ENCODE measurements at regions not wholly inside any gene's neighbourhood (a gene's known extent, or its start where the extent isn't known, plus 50 kb on each side); places are given as distances from the start of the nearest gene placed in this dataset.

DNA sequence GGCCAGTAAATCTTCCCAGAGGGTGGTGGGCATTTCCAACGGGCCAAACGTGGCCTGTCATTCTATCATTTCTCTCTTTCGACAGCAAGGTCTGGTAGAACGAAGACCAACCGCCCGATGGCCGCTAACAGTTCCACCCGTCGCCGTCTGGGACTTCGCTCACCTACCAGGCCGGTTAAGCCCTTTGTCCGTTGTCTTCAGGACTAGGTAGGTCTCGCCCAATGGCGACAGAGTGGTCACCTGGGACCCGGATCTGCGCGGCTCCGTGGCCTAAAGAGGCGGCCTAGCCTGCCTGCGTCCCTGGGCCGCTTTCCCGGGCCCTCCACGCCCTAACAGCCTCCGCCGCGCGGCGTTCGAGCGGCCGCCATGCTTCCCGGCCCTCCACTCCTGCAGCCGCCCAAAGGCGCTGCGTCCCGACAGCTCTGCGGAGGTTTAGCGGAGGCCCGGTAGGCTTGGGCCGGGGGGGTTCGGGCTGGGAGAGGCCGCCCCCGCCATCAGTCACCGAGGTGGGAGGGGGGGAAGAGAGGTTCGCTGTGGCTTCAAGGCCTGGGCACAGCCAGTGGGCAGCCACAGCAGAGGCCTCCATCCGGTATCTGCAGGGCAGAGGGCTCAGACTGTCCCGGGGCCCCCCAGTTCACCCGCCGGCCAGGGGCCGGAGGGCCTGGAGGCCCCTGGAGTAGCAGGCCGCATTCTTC, 194.0 kb upstream of the BRWD3 start (continued):
- TF ChIP-seq, protein P1, sequence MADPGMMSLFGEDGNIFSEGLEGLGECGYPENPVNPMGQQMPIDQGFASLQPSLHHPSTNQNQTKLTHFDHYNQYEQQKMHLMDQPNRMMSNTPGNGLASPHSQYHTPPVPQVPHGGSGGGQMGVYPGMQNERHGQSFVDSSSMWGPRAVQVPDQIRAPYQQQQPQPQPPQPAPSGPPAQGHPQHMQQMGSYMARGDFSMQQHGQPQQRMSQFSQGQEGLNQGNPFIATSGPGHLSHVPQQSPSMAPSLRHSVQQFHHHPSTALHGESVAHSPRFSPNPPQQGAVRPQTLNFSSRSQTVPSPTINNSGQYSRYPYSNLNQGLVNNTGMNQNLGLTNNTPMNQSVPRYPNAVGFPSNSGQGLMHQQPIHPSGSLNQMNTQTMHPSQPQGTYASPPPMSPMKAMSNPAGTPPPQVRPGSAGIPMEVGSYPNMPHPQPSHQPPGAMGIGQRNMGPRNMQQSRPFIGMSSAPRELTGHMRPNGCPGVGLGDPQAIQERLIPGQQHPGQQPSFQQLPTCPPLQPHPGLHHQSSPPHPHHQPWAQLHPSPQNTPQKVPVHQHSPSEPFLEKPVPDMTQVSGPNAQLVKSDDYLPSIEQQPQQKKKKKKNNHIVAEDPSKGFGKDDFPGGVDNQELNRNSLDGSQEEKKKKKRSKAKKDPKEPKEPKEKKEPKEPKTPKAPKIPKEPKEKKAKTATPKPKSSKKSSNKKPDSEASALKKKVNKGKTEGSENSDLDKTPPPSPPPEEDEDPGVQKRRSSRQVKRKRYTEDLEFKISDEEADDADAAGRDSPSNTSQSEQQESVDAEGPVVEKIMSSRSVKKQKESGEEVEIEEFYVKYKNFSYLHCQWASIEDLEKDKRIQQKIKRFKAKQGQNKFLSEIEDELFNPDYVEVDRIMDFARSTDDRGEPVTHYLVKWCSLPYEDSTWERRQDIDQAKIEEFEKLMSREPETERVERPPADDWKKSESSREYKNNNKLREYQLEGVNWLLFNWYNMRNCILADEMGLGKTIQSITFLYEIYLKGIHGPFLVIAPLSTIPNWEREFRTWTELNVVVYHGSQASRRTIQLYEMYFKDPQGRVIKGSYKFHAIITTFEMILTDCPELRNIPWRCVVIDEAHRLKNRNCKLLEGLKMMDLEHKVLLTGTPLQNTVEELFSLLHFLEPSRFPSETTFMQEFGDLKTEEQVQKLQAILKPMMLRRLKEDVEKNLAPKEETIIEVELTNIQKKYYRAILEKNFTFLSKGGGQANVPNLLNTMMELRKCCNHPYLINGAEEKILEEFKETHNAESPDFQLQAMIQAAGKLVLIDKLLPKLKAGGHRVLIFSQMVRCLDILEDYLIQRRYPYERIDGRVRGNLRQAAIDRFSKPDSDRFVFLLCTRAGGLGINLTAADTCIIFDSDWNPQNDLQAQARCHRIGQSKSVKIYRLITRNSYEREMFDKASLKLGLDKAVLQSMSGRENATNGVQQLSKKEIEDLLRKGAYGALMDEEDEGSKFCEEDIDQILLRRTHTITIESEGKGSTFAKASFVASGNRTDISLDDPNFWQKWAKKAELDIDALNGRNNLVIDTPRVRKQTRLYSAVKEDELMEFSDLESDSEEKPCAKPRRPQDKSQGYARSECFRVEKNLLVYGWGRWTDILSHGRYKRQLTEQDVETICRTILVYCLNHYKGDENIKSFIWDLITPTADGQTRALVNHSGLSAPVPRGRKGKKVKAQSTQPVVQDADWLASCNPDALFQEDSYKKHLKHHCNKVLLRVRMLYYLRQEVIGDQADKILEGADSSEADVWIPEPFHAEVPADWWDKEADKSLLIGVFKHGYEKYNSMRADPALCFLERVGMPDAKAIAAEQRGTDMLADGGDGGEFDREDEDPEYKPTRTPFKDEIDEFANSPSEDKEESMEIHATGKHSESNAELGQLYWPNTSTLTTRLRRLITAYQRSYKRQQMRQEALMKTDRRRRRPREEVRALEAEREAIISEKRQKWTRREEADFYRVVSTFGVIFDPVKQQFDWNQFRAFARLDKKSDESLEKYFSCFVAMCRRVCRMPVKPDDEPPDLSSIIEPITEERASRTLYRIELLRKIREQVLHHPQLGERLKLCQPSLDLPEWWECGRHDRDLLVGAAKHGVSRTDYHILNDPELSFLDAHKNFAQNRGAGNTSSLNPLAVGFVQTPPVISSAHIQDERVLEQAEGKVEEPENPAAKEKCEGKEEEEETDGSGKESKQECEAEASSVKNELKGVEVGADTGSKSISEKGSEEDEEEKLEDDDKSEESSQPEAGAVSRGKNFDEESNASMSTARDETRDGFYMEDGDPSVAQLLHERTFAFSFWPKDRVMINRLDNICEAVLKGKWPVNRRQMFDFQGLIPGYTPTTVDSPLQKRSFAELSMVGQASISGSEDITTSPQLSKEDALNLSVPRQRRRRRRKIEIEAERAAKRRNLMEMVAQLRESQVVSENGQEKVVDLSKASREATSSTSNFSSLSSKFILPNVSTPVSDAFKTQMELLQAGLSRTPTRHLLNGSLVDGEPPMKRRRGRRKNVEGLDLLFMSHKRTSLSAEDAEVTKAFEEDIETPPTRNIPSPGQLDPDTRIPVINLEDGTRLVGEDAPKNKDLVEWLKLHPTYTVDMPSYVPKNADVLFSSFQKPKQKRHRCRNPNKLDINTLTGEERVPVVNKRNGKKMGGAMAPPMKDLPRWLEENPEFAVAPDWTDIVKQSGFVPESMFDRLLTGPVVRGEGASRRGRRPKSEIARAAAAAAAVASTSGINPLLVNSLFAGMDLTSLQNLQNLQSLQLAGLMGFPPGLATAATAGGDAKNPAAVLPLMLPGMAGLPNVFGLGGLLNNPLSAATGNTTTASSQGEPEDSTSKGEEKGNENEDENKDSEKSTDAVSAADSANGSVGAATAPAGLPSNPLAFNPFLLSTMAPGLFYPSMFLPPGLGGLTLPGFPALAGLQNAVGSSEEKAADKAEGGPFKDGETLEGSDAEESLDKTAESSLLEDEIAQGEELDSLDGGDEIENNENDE (IDR thresholded peaks at IDR 0.05; ENCODE audit: insufficient replicate concordance, low read length), result no peak
- TF ChIP-seq, protein P2, sequence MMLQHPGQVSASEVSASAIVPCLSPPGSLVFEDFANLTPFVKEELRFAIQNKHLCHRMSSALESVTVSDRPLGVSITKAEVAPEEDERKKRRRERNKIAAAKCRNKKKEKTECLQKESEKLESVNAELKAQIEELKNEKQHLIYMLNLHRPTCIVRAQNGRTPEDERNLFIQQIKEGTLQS (IDR thresholded peaks at IDR 0.05; ENCODE audit: insufficient read depth, low read depth, low read length), result no peak
- TF ChIP-seq GTF2F1 (IDR thresholded peaks at IDR 0.05; ENCODE audit: borderline replicate concordance, low read depth, low read length) (no peak), CREB1 (IDR thresholded peaks at IDR 0.05) (no peak), BACH1 (IDR thresholded peaks at IDR 0.05; ENCODE audit: low read length) (no peak)
